Natural killer cell (primary cell): ENCODE measurements at regions not wholly inside any gene's neighbourhood (a gene's known extent, or its start where the extent isn't known, plus 50 kb on each side); places are given as distances from the start of the nearest gene placed in this dataset.

ENCODE experiments used
- ATAC-seq, 3 donors: fragments of 150-1000 bp in 2 of 3; fragments of 200-7000 bp in 1 of 3; cut with Tn5 transposase; 1 replicate in 1 of 3; 2 replicates in 2 of 3; pipeline ENCODE4 v1.10.0; 2021; ENCODE audit warnings: mild to moderate bottlenecking in 2 of 3, moderate library complexity in 2 of 3
- DNase-seq, 2 donors: peaks; one replicate each; pipeline versions ENCODE4 v3.0.0 to v3.0.0-alpha.2; 2013 to 2021; ENCODE audit warnings: mixed read lengths in 1 of 2
- H3K27ac ChIP-seq: one replicate; pipeline ENCODE4 v1.5.1; 2013; ENCODE audit warnings: mild to moderate bottlenecking, low read length
- H3K27me3 ChIP-seq: one replicate; pipeline ENCODE4 v1.6.1; 2013; ENCODE audit warnings: low read length; ENCODE audit not compliant: control insufficient read depth, insufficient read depth
- H3K36me3 ChIP-seq: one replicate; pipeline ENCODE4 v1.6.1; 2013; ENCODE audit warnings: low read length; ENCODE audit not compliant: control insufficient read depth, insufficient read depth
- H3K4me1 ChIP-seq: one replicate; pipeline ENCODE4 v1.6.1; 2013; ENCODE audit warnings: low read length; ENCODE audit not compliant: control insufficient read depth, insufficient read depth
- H3K4me3 ChIP-seq: one replicate; pipeline ENCODE4 v1.5.1; 2013; ENCODE audit warnings: low read length
- H3K9me3 ChIP-seq: one replicate; pipeline ENCODE4 v1.6.1; 2013; ENCODE audit warnings: low read length; ENCODE audit not compliant: control insufficient read depth, insufficient read depth
- H3K27ac Mint-ChIP-seq, 2 donors: one replicate each; pipeline ENCODE4 v1.8.0; 2022; ENCODE audit warnings: mild to moderate bottlenecking in 2 of 2, mixed read lengths in 2 of 2, moderate library complexity in 1 of 2
- H3K27me3 Mint-ChIP-seq, 2 donors: one replicate each; pipeline ENCODE4 v1.8.0; 2022; ENCODE audit warnings: low read depth in 2 of 2, mixed read lengths in 2 of 2
- H3K36me3 Mint-ChIP-seq: one replicate; pipeline ENCODE4 v1.8.0; 2022; ENCODE audit warnings: mixed read lengths
- H3K4me1 Mint-ChIP-seq, 2 donors: one replicate each; pipeline ENCODE4 v1.8.0; 2022; ENCODE audit warnings: mixed read lengths in 2 of 2
- H3K4me3 Mint-ChIP-seq: one replicate; pipeline ENCODE4 v1.8.0; 2022; ENCODE audit warnings: mild to moderate bottlenecking, moderate library complexity, mixed read lengths
- H3K9me3 Mint-ChIP-seq, 2 donors: one replicate each; pipeline ENCODE4 v1.8.0; 2022; ENCODE audit warnings: mixed read lengths in 2 of 2
- CTCF ChIP-seq: fragments of 200-600 bp; IDR thresholded peaks from one replicate; pipeline ENCODE4 v1.8.0; 2022; ENCODE audit warnings: antibody characterized with exemption
- WGBS: methylation state at CpG from one replicate; pipeline ENCODE4 v1.1.7; 2013; ENCODE audit warnings: missing lambda C conversion rate; ENCODE audit not compliant: insufficient coverage; 5-methylcytosine and 5-hydroxymethylcytosine counted together
- intact Hi-C: fragments of 100-400 bp; cut with micrococcal nuclease; formaldehyde crosslinking; loops from one replicate; pipeline ENCODE4 v1.14.2; 2022

GRCh38 chr6:104130343-104130742 is 729.4 kb downstream of the HACE1 start:
- Mint-ChIP-seq H3K9me3 (peaks cover 9 to 14% of the 10 kb centered on the region in 2 donors), H3K4me1 (no peaks in the 10 kb centered on the region), H3K4me3 (no peak overlapping the region), H3K27me3 (no peaks in the 10 kb centered on the region), H3K36me3 (no peaks in the 10 kb centered on the region), H3K27ac (no peak overlapping the region)
- Histone ChIP-seq H3K27me3 (no peaks in the 10 kb centered on the region), H3K27ac (no peak overlapping the region), H3K4me1 (no peaks in the 10 kb centered on the region), H3K36me3 (no peaks in the 10 kb centered on the region), H3K9me3 (peaks cover 11% of the 10 kb centered on the region), H3K4me3 (no peak overlapping the region)
- intact Hi-C loops, result no loop called here
- no peak for TF ChIP-seq CTCF
- DNase-seq (no peak), ATAC-seq (no peak)

GRCh38 chr6:104126315-104127005 is 733.3 kb downstream of the HACE1 start:
- H3K27me3 Mint-ChIP-seq, result no peaks in the 10 kb centered on the region
- 92% methylated on average over 2 of the region's 3 CpGs for WGBS
- Histone ChIP-seq H3K9me3 (peaks cover 11% of the 10 kb centered on the region), H3K27me3 (no peaks in the 10 kb centered on the region), H3K4me3 (no peak overlapping the region), H3K27ac (no peak overlapping the region), H3K4me1 (no peaks in the 10 kb centered on the region), H3K36me3 (no peaks in the 10 kb centered on the region)
- DNase-seq, result no peak
- intact Hi-C loops, result no loop called here
- no peak for ATAC-seq
- H3K9me3 Mint-ChIP-seq, result peaks cover 17 to 21% of the 10 kb centered on the region in 2 donors
- H3K27ac Mint-ChIP-seq, result no peak overlapping the region
- no peaks in the 10 kb centered on the region for H3K36me3 Mint-ChIP-seq
- no peak for TF ChIP-seq CTCF
- no peaks in the 10 kb centered on the region for H3K4me1 Mint-ChIP-seq
- H3K4me3 Mint-ChIP-seq, result no peak overlapping the region

GRCh38 chr6:104123227-104123626 is 736.5 kb downstream of the HACE1 start:
- WGBS, result 88% methylated on average over 1 of the region's 1 CpG
- DNase-seq (no peak), ATAC-seq (no peak)
- H3K27ac Mint-ChIP-seq, result no peak overlapping the region
- H3K4me3 Mint-ChIP-seq, result no peak overlapping the region
- no peak overlapping the region for H3K4me3 ChIP-seq
- peaks cover 12% of the 10 kb centered on the region for H3K9me3 ChIP-seq
- no peaks in the 10 kb centered on the region for H3K27me3 ChIP-seq
- peaks cover 15 to 21% of the 10 kb centered on the region in 2 donors for H3K9me3 Mint-ChIP-seq
- intact Hi-C loops, result no loop called here
- no peak for TF ChIP-seq CTCF
- no peaks in the 10 kb centered on the region for H3K36me3 Mint-ChIP-seq
- H3K27ac ChIP-seq, result no peak overlapping the region
- no peaks in the 10 kb centered on the region for H3K36me3 ChIP-seq
- H3K4me1 ChIP-seq, result no peaks in the 10 kb centered on the region
- H3K4me1 Mint-ChIP-seq, result no peaks in the 10 kb centered on the region
- no peaks in the 10 kb centered on the region for H3K27me3 Mint-ChIP-seq

GRCh38 chr6:104118274-104118673 is 741.4 kb downstream of the HACE1 start:
- Histone ChIP-seq H3K36me3 (no peaks in the 10 kb centered on the region), H3K27ac (no peak overlapping the region), H3K27me3 (no peaks in the 10 kb centered on the region), H3K9me3 (peaks cover 3% of the 10 kb centered on the region), H3K4me1 (no peaks in the 10 kb centered on the region), H3K4me3 (no peak overlapping the region)
- H3K36me3 Mint-ChIP-seq, result no peaks in the 10 kb centered on the region
- ATAC-seq (no peak), DNase-seq (no peak)
- peaks cover 12 to 16% of the 10 kb centered on the region in 2 donors for H3K9me3 Mint-ChIP-seq
- H3K4me3 Mint-ChIP-seq, result no peak overlapping the region
- H3K27me3 Mint-ChIP-seq, result no peaks in the 10 kb centered on the region
- WGBS, result 84% methylated on average over 2 of the region's 4 CpGs
- intact Hi-C loops, result no loop called here
- no peak overlapping the region for H3K27ac Mint-ChIP-seq
- TF ChIP-seq CTCF, result no peak
- H3K4me1 Mint-ChIP-seq, result no peaks in the 10 kb centered on the region
